HEK293 (cell line): ENCODE measurements at regions not wholly inside any gene's neighbourhood (a gene's known extent, or its start where the extent isn't known, plus 50 kb on each side); places are given as distances from the start of the nearest gene placed in this dataset.

Source experiments
- CTCF ChIA-PET: fragments of 350-600 bp; formaldehyde crosslinking; extraction: SDS; loops from one replicate; lab custom pipeline; 2021; ENCODE audit warnings: antibody characterized with exemption; lab: Yijun Ruan, JAX
- POLR2A ChIA-PET: fragments of 300-600 bp; formaldehyde crosslinking; extraction: SDS; loops from one replicate; lab custom pipeline; 2020; ENCODE audit warnings: antibody characterized with exemption, inconsistent platforms; lab: Yijun Ruan, JAX
- H3K27ac ChIP-seq: fragments of 200-500 bp; sonication (Bioruptor generic); 2 replicates; pipeline ENCODE4 v1.5.1; 2014; ENCODE audit warnings: low read depth, low read length, control low read depth, inconsistent platforms; ENCODE audit errors: extremely low read depth
- H3K36me3 ChIP-seq, 2 experiments: fragments of 200-500 bp in 1 of 2; sonication (Bioruptor generic) in 1 of 2; 1 replicate in 1 of 2; 2 replicates in 1 of 2; pipeline ENCODE4 v1.5.1; 2014 to 2017; ENCODE audit warnings: inconsistent platforms in 2 of 2, low read length in 2 of 2; ENCODE audit not compliant: control insufficient read depth in 2 of 2, insufficient read depth in 1 of 2
- H3K4me1 ChIP-seq: fragments of 200-500 bp; sonication (Bioruptor generic); 2 replicates; pipeline ENCODE4 v1.5.1; 2014; ENCODE audit warnings: mild to moderate bottlenecking, low read length, inconsistent platforms; ENCODE audit not compliant: control insufficient read depth, insufficient read depth
- H3K4me3 ChIP-seq: 2 replicates; pipeline ENCODE4 v1.5.1; 2011; ENCODE audit warnings: low read depth, mild to moderate bottlenecking, control low read depth, low read length, moderate library complexity
- H3K9me3 ChIP-seq: fragments of 200-500 bp; sonication (Bioruptor generic); 2 replicates; pipeline ENCODE4 v1.5.1; 2014; ENCODE audit warnings: low read depth, low read length, inconsistent platforms; ENCODE audit not compliant: control insufficient read depth, insufficient read depth
- ELK4 ChIP-seq: IDR thresholded peaks from 2 replicates; pipeline ENCODE4 v1.6.1; 2011; ENCODE audit warnings: mild to moderate bottlenecking, low read depth, low read length, borderline replicate concordance
- GLIS2 ChIP-seq: fragments of 450-650 bp; formaldehyde crosslinking; IDR thresholded peaks from 2 replicates; pipeline ENCODE4 v1.5.1; 2016; ENCODE audit warnings: missing biosample characterization, missing genetic modification characterization
- OSR2 ChIP-seq: fragments of 450-650 bp; formaldehyde crosslinking; IDR thresholded peaks from 2 replicates; pipeline ENCODE4 v1.5.1; 2016; ENCODE audit warnings: missing biosample characterization, missing genetic modification characterization
- YY2 ChIP-seq: fragments of 450-650 bp; formaldehyde crosslinking; IDR thresholded peaks from 2 replicates; pipeline ENCODE4 v1.5.1; 2016; ENCODE audit warnings: missing biosample characterization, missing genetic modification characterization
- ZBTB1 ChIP-seq: fragments of 450-650 bp; formaldehyde crosslinking; IDR thresholded peaks from 2 replicates; pipeline ENCODE4 v1.5.1; 2016; ENCODE audit warnings: missing biosample characterization, missing genetic modification characterization
- ZBTB20 ChIP-seq: fragments of 450-650 bp; formaldehyde crosslinking; IDR thresholded peaks from 2 replicates; pipeline ENCODE4 v1.5.1; 2016; ENCODE audit warnings: missing biosample characterization, missing genetic modification characterization
- ZBTB44 ChIP-seq: fragments of 450-650 bp; IDR thresholded peaks from 2 replicates; pipeline ENCODE4 v1.5.1; 2018; ENCODE audit warnings: missing biosample characterization, mild to moderate bottlenecking, missing genetic modification characterization
- ZFHX2 ChIP-seq: fragments of 450-650 bp; formaldehyde crosslinking; conservative IDR thresholded peaks from 2 replicates; pipeline ENCODE4 v1.5.1; 2016; ENCODE audit warnings: missing biosample characterization, missing genetic modification characterization
- ZFP3 ChIP-seq: fragments of 450-650 bp; formaldehyde crosslinking; IDR thresholded peaks from 2 replicates; pipeline ENCODE4 v1.5.1; 2016; ENCODE audit warnings: low read depth, missing biosample characterization, missing genetic modification characterization
- ZNF114 ChIP-seq: fragments of 450-650 bp; formaldehyde crosslinking; IDR thresholded peaks from 2 replicates; pipeline ENCODE4 v1.5.0; 2017; ENCODE audit warnings: missing biosample characterization, missing genetic modification characterization
- ZNF16 ChIP-seq: fragments of 450-650 bp; formaldehyde crosslinking; IDR thresholded peaks from 2 replicates; pipeline ENCODE4 v1.5.1; 2016; ENCODE audit warnings: low read depth, missing biosample characterization, missing genetic modification characterization
- ZNF174 ChIP-seq: fragments of 450-650 bp; formaldehyde crosslinking; IDR thresholded peaks from 2 replicates; pipeline ENCODE4 v1.5.0; 2017; ENCODE audit warnings: missing biosample characterization, mild to moderate bottlenecking, missing genetic modification characterization
- ZNF221 ChIP-seq: fragments of 450-650 bp; formaldehyde crosslinking; IDR thresholded peaks from 2 replicates; pipeline ENCODE4 v1.5.1; 2017; ENCODE audit warnings: missing biosample characterization, missing genetic modification characterization, borderline replicate concordance
- ZNF274 ChIP-seq, 2 experiments: fragments of 200-500 bp in 1 of 2; fragments of 450-650 bp in 1 of 2; sonication (Bioruptor generic) in 1 of 2; formaldehyde crosslinking in 1 of 2; IDR thresholded peaks; 2 replicates each; pipeline versions ENCODE4 v1.5.1 to v1.6.1; 2014 to 2016; ENCODE audit warnings: borderline replicate concordance in 1 of 2, inconsistent platforms in 1 of 2, low read length in 1 of 2, missing biosample characterization in 1 of 2, missing genetic modification characterization in 1 of 2
- ZNF302 ChIP-seq: fragments of 450-650 bp; formaldehyde crosslinking; IDR thresholded peaks from 2 replicates; pipeline ENCODE4 v1.5.1; 2016; ENCODE audit warnings: missing biosample characterization, missing genetic modification characterization, low read depth
- ZNF324 ChIP-seq: fragments of 450-650 bp; formaldehyde crosslinking; IDR thresholded peaks from 2 replicates; pipeline ENCODE4 v1.5.1; 2016; ENCODE audit warnings: missing biosample characterization, missing genetic modification characterization
- ZNF398 ChIP-seq: fragments of 450-650 bp; formaldehyde crosslinking; IDR thresholded peaks from 2 replicates; pipeline ENCODE4 v1.5.1; 2017; ENCODE audit warnings: missing biosample characterization, missing genetic modification characterization
- ZNF416 ChIP-seq: fragments of 450-650 bp; formaldehyde crosslinking; IDR thresholded peaks from 2 replicates; pipeline ENCODE4 v1.5.1; 2016; ENCODE audit warnings: missing biosample characterization, missing genetic modification characterization
- ZNF518A ChIP-seq: fragments of 450-650 bp; formaldehyde crosslinking; conservative IDR thresholded peaks from 2 replicates; pipeline ENCODE4 v1.5.1; 2016; ENCODE audit warnings: low read depth, missing biosample characterization, missing genetic modification characterization
- ZNF549 ChIP-seq: fragments of 450-650 bp; IDR thresholded peaks from 2 replicates; pipeline ENCODE4 v1.5.1; 2018; ENCODE audit warnings: missing biosample characterization, missing genetic modification characterization, mild to moderate bottlenecking, inconsistent platforms, moderate library complexity
- ZNF555 ChIP-seq: fragments of 450-650 bp; formaldehyde crosslinking; conservative IDR thresholded peaks from 2 replicates; pipeline ENCODE4 v1.5.1; 2017; ENCODE audit warnings: missing biosample characterization, mild to moderate bottlenecking, missing genetic modification characterization, inconsistent platforms
- ZNF621 ChIP-seq: fragments of 450-650 bp; formaldehyde crosslinking; IDR thresholded peaks from 2 replicates; pipeline ENCODE4 v1.5.1; 2017; ENCODE audit warnings: missing biosample characterization, missing genetic modification characterization
- ZNF629 ChIP-seq: fragments of 450-650 bp; formaldehyde crosslinking; IDR thresholded peaks from 2 replicates; pipeline ENCODE4 v1.5.1; 2017; ENCODE audit warnings: missing biosample characterization, missing genetic modification characterization
- ZNF704 ChIP-seq: fragments of 450-650 bp; formaldehyde crosslinking; IDR thresholded peaks from 2 replicates; pipeline ENCODE4 v1.5.1; 2016; ENCODE audit warnings: missing biosample characterization, missing genetic modification characterization

GRCh38 chr1:30051777-30052176 lies 671.6 kb downstream of the MATN1 start:
- H3K4me3 ChIP-seq, result no peak overlapping the region
- H3K36me3 ChIP-seq, result no peaks in the 10 kb centered on the region
- POLR2A ChIA-PET, result no interaction called here
- TF ChIP-seq ZNF221 (tag by site-specific recombination) (no peak), ELK4 (no peak), ZNF324 (tag by site-specific recombination) (no peak), ZNF555 (tag by site-specific recombination) (no peak), ZNF302 (no peak), ZFHX2 (tag by site-specific recombination) (no peak), OSR2 (tag by site-specific recombination) (no peak), ZNF704 (no peak), ZNF629 (tag by site-specific recombination) (no peak), ZNF416 (tag by site-specific recombination) (no peak), ZNF174 (tag by site-specific recombination) (no peak), ZNF621 (no peak), GLIS2 (tag by site-specific recombination) (no peak), ZBTB1 (tag by site-specific recombination) (no peak), ZNF549 (tag by site-specific recombination) (no peak)
- TF ChIP-seq, all 188 proteins: peak for 0
- CTCF ChIA-PET, result interaction anchor here (0.9 kb wide), 1 partner anchor 34 kb away, joined by 3 read pairs; no protein-coding TSS in a partner anchor
- no peaks in the 10 kb centered on the region for H3K9me3 ChIP-seq
- no peaks in the 10 kb centered on the region for H3K4me1 ChIP-seq
- H3K27ac ChIP-seq, result no peak overlapping the region

- TF ChIP-seq ZBTB20 (tag by site-specific recombination) (no peak), ZNF274 (IDR thresholded peaks at IDR 0.05; ENCODE audit: low read length) (no peak), ZNF274 (tag by site-specific recombination; IDR thresholded peaks at IDR 0.05; ENCODE audit: borderline replicate concordance) (no peak), ZNF518A (no peak), ZBTB44 (no peak), YY2 (no peak), ZNF398 (tag by site-specific recombination) (peak; percentile 51; the same call in 1 of the 2 replicates), ZNF16 (no peak), ZFP3 (no peak), ZNF114 (tag by site-specific recombination) (no peak)
- H3K4me1 ChIP-seq, result no peaks in the 10 kb centered on the region
- H3K4me3 ChIP-seq, result no peak overlapping the region
- H3K9me3 ChIP-seq, result no peaks in the 10 kb centered on the region
- H3K27ac ChIP-seq, result no peak overlapping the region
- CTCF ChIA-PET, result no interaction called here
- POLR2A ChIA-PET, result no interaction called here
- no peaks in the 10 kb centered on the region for H3K36me3 ChIP-seq
These were observed 673.6 kb downstream of the MATN1 start for GRCh38 chr1:30049748-30050296.
